HepG2 (cell line): ENCODE measurements at regions not wholly inside any gene's neighbourhood (a gene's known extent, or its start where the extent isn't known, plus 50 kb on each side); places are given as distances from the start of the nearest gene placed in this dataset.

Source experiments
- ATAC-seq: fragments of 200-7000 bp; cut with Tn5 transposase; 3 replicates; pipeline ENCODE4 v1.9.1; 2020; ENCODE audit warnings: mild to moderate bottlenecking, moderate library complexity
- BruUV-seq: library from RNA; stranded (reverse); fragments of 400-500 nt; replicated peaks from 2 replicates; lab custom pipeline; 2021; lab: Mats Ljungman, UMichigan
- CTCF ChIA-PET: fragments of 300-600 bp; formaldehyde crosslinking; extraction: SDS; loops from one replicate; lab custom pipeline; 2021; ENCODE audit warnings: low total read pairs, inconsistent platforms, low intra/inter-chr PET ratio; lab: Yijun Ruan, JAX
- POLR2A ChIA-PET: fragments of 350-600 bp; sonication (Branson Sonifier 250); formaldehyde crosslinking; loops from one replicate; lab custom pipeline; 2020; ENCODE audit warnings: antibody characterized with exemption, inconsistent platforms; lab: Yijun Ruan, JAX
- DNase-seq: peaks from one replicate; pipeline ENCODE4 v3.0.0-alpha.2; 2015; ENCODE audit warnings: low spot score
- FAIRE-seq: peaks from 3 replicates; lab custom pipeline; 2011; peaks lifted over from hg19 to GRCh38; lab: Jason Lieb, UNC
- H2AFZ ChIP-seq: one replicate; pipeline ENCODE4 v1.6.1; 2011; ENCODE audit warnings: low read length, inconsistent platforms
- H3K27ac ChIP-seq: fragments of 300-600 bp; 3 replicates; pipeline ENCODE4 v1.8.0; 2011; ENCODE audit warnings: mixed run types, mild to moderate bottlenecking, mixed read lengths, low read length, inconsistent platforms; ENCODE audit not compliant: insufficient read depth; ENCODE audit errors: extremely low read length
- H3K27me3 ChIP-seq, 2 experiments: fragments of 200-600 bp in 1 of 2; 2 replicates in 1 of 2; 3 replicates in 1 of 2; pipeline versions ENCODE4 v1.6.0 to v1.8.0; 2011; ENCODE audit warnings: low read length in 2 of 2, mild to moderate bottlenecking in 2 of 2, moderate library complexity in 2 of 2, inconsistent platforms in 1 of 2; ENCODE audit not compliant: insufficient read depth in 2 of 2, control insufficient read depth in 1 of 2
- H3K36me3 ChIP-seq, 2 experiments: fragments of 200-600 bp in 1 of 2; replicated peaks in 1 of 2; 2 replicates in 1 of 2; 3 replicates in 1 of 2; pipeline versions ENCODE4 v1.5.1 to v1.8.0; 2011; ENCODE audit warnings: low read length in 2 of 2, inconsistent platforms in 1 of 2; ENCODE audit not compliant: insufficient read depth in 2 of 2, control insufficient read depth in 1 of 2
- H3K4me1 ChIP-seq: 2 replicates; pipeline ENCODE4 v1.5.1; 2012; ENCODE audit warnings: low read length, inconsistent platforms; ENCODE audit not compliant: insufficient read depth
- H3K4me2 ChIP-seq: 2 replicates; pipeline ENCODE4 v1.6.0; 2011; ENCODE audit warnings: low read depth, low read length, inconsistent platforms
- H3K4me3 ChIP-seq, 3 experiments: fragments of 200-600 bp in 1 of 3; sonication (generic), shearing (Covaris generic) in 1 of 3; replicated peaks in 1 of 3; 2 replicates each; pipeline ENCODE4 v1.5.1; 2011 to 2016; ENCODE audit warnings: low read length in 3 of 3, inconsistent platforms in 2 of 3, low read depth in 2 of 3, mild to moderate bottlenecking in 2 of 3, control low read depth in 1 of 3, mixed read lengths in 1 of 3; ENCODE audit not compliant: insufficient read depth in 1 of 3
- H3K79me2 ChIP-seq: one replicate; pipeline ENCODE4 v1.6.1; 2011; ENCODE audit warnings: low read length, inconsistent platforms; ENCODE audit not compliant: insufficient read depth
- H3K9ac ChIP-seq: 2 replicates; pipeline ENCODE4 v1.6.0; 2011; ENCODE audit warnings: mild to moderate bottlenecking, low read depth, low read length, inconsistent platforms; ENCODE audit not compliant: insufficient read depth
- H3K9me3 ChIP-seq: 2 replicates; pipeline ENCODE4 v1.5.1; 2012; ENCODE audit warnings: mild to moderate bottlenecking, low read length
- H4K20me1 ChIP-seq: 2 replicates; pipeline ENCODE4 v1.6.0; 2011; ENCODE audit warnings: inconsistent platforms, mild to moderate bottlenecking, low read length, moderate library complexity; ENCODE audit not compliant: insufficient read depth
- ARNTL ChIP-seq: sonication (generic); formaldehyde crosslinking; IDR thresholded peaks from 2 replicates; pipeline ENCODE4 v1.4.0; 2020; ENCODE audit warnings: mild to moderate bottlenecking, missing genetic modification reagents
- CHD2 ChIP-seq: IDR thresholded peaks from 2 replicates; pipeline ENCODE4 v1.6.1; 2011; ENCODE audit warnings: low read depth, low read length, improper control_type of control experiment
- FOSL2 ChIP-seq: sonication (generic); formaldehyde crosslinking; IDR thresholded peaks from 2 replicates; pipeline ENCODE4 v1.4.0; 2020; ENCODE audit warnings: missing genetic modification reagents
- HIVEP1 ChIP-seq: sonication (generic); formaldehyde crosslinking; IDR thresholded peaks from 2 replicates; pipeline ENCODE4 v1.4.0; 2020; ENCODE audit warnings: mild to moderate bottlenecking, missing genetic modification reagents
- KMT2B ChIP-seq: IDR thresholded peaks from 2 replicates; pipeline ENCODE4 v1.6.1; 2016; ENCODE audit warnings: missing genetic modification reagents, missing compliant biosample characterization
- MED1 ChIP-seq: sonication (generic); formaldehyde crosslinking; IDR thresholded peaks from 2 replicates; pipeline ENCODE4 v1.4.0; 2020; ENCODE audit warnings: missing genetic modification reagents
- POLR2A ChIP-seq, 2 experiments: IDR thresholded peaks; 2 replicates each; pipeline ENCODE4 v1.6.1; 2011; ENCODE audit warnings: low read depth in 2 of 2, low read length in 2 of 2, mild to moderate bottlenecking in 1 of 2, moderate library complexity in 1 of 2; ENCODE audit not compliant: insufficient read depth in 1 of 2
- STAG1 ChIP-seq: sonication (generic); formaldehyde crosslinking; IDR thresholded peaks from 2 replicates; pipeline ENCODE4 v1.4.0; 2020; ENCODE audit warnings: missing genetic modification reagents
- STAT5B ChIP-seq: sonication (generic); formaldehyde crosslinking; IDR thresholded peaks from 2 replicates; pipeline ENCODE4 v1.4.0; 2020; ENCODE audit warnings: missing genetic modification reagents
- ZEB1 ChIP-seq: IDR thresholded peaks from 2 replicates; pipeline ENCODE4 v1.6.1; 2012; ENCODE audit warnings: mild to moderate bottlenecking, low read depth, inconsistent platforms; ENCODE audit not compliant: insufficient replicate concordance
- ZFAT ChIP-seq: sonication (generic); formaldehyde crosslinking; conservative IDR thresholded peaks from 2 replicates; pipeline ENCODE4 v1.8.1; 2023; ENCODE audit warnings: missing genetic modification reagents, inconsistent platforms
- ZFP36L2 ChIP-seq: sonication (generic); formaldehyde crosslinking; IDR thresholded peaks from 2 replicates; pipeline ENCODE4 v1.4.0; 2020; ENCODE audit warnings: missing genetic modification reagents
- ZFYVE20 ChIP-seq: sonication (generic); formaldehyde crosslinking; IDR thresholded peaks from 2 replicates; pipeline ENCODE4 v1.8.0; 2023; ENCODE audit warnings: low read depth, mild to moderate bottlenecking, moderate library complexity, missing genetic modification reagents, borderline replicate concordance
- ZNF549 ChIP-seq: sonication (generic); formaldehyde crosslinking; IDR thresholded peaks from 2 replicates; pipeline ENCODE4 v1.5.0; 2020; ENCODE audit warnings: missing genetic modification reagents
- ZNF570 ChIP-seq: sonication (generic); formaldehyde crosslinking; IDR thresholded peaks from 2 replicates; pipeline ENCODE4 v1.4.0; 2020; ENCODE audit warnings: mild to moderate bottlenecking, missing genetic modification reagents, borderline replicate concordance
- in situ Hi-C: cut with HindIII; loops from 2 replicates; pipeline ENCODE4 v1.10.0; 2017; ENCODE audit warnings: low pct_unique_long_range_greater_than_20kb; ENCODE audit not compliant: extremely low pct_ligation_motif_present
- intact Hi-C: fragments of 100-400 bp; cut with micrococcal nuclease; formaldehyde crosslinking; loops from one replicate; pipeline ENCODE4 v1.10.0; 2022; ENCODE audit not compliant: unreplicated experiment
- TF ChIP-seq, protein P1 (sequence below): sonication (generic); formaldehyde crosslinking; IDR thresholded peaks from 2 replicates; pipeline ENCODE4 v1.4.0; 2020; ENCODE audit warnings: missing genetic modification reagents, borderline replicate concordance
- TF ChIP-seq, protein P2 (sequence below): sonication (generic); formaldehyde crosslinking; IDR thresholded peaks from 2 replicates; pipeline ENCODE4 v1.5.1; 2020; ENCODE audit warnings: mild to moderate bottlenecking, missing genetic modification reagents, borderline replicate concordance
- TF ChIP-seq, protein P3 (sequence below): sonication (generic); formaldehyde crosslinking; conservative IDR thresholded peaks from 2 replicates; pipeline ENCODE4 v1.8.0; 2022; ENCODE audit warnings: missing genetic modification reagents

DNA sequence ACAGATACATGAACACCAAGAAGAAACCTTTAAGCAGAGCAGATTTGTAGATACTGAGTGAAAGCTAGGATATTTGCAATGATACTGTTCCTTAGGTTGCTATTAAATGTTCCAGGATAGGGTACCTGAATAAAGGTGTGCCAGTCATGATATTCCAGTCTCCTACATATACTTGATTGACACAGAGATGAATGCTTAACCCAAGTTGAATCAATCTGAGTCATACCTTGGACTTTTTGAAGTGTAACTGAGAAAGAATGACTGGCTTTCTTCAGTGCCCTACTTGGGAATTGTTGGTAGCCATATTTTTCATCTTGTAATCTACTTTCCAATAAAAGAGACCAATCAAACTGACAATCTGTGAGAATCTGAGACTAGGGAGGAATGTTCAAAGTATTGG is 805.7 kb upstream of the GHITM start:
- CTCF ChIA-PET = no interaction called here
- ATAC-seq = no peak

DNA sequence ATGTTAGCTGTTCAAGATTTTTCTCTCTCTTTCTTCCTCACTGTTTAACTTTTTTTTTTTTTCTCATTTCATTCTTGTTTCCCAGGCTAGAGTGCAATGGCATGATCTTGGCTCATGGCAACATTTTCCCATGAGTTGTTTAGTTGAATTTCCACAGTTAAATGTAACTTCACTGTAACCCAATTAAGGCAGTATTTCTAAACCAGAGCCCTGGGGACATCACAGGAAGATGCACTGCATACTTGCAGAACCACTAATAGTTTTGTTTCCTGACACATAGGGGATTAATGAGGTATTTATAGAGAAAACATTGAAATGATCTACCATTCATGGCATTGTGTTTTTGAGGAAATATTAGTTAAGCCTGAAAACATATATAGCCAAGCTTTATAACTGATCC is 795.6 kb upstream of the GHITM start:
- POLR2A ChIA-PET = no interaction called here
- intact Hi-C loops (no loop called here), in situ Hi-C loops (no loop called here)
- H3K9ac ChIP-seq = no peak overlapping the region
- CTCF ChIA-PET = no interaction called here
- peaks cover 60% of the 10 kb centered on the region for H3K9me3 ChIP-seq
- H3K4me1 ChIP-seq = no peaks in the 10 kb centered on the region
- H3K4me2 ChIP-seq = no peak overlapping the region
- H3K27ac ChIP-seq = no peak overlapping the region
- FAIRE-seq (no peak), DNase-seq (no peak), ATAC-seq (no peak)
- no peaks in the 10 kb centered on the region for H3K27me3 ChIP-seq
- no TSS peak for BruUV-seq
- no peak overlapping the region for H3K4me3 ChIP-seq
- TF ChIP-seq ZEB1 (no peak), STAT5B (no peak), FOSL2 (no peak), ZFYVE20 (CRISPR knock-in tag) (no peak), STAG1 (CRISPR knock-in tag) (no peak), ARNTL (CRISPR knock-in tag) (no peak)
- TF ChIP-seq, protein P1, sequence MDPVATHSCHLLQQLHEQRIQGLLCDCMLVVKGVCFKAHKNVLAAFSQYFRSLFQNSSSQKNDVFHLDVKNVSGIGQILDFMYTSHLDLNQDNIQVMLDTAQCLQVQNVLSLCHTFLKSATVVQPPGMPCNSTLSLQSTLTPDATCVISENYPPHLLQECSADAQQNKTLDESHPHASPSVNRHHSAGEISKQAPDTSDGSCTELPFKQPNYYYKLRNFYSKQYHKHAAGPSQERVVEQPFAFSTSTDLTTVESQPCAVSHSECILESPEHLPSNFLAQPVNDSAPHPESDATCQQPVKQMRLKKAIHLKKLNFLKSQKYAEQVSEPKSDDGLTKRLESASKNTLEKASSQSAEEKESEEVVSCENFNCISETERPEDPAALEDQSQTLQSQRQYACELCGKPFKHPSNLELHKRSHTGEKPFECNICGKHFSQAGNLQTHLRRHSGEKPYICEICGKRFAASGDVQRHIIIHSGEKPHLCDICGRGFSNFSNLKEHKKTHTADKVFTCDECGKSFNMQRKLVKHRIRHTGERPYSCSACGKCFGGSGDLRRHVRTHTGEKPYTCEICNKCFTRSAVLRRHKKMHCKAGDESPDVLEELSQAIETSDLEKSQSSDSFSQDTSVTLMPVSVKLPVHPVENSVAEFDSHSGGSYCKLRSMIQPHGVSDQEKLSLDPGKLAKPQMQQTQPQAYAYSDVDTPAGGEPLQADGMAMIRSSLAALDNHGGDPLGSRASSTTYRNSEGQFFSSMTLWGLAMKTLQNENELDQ (CRISPR knock-in tag) = no peak
- TF ChIP-seq, protein P2, sequence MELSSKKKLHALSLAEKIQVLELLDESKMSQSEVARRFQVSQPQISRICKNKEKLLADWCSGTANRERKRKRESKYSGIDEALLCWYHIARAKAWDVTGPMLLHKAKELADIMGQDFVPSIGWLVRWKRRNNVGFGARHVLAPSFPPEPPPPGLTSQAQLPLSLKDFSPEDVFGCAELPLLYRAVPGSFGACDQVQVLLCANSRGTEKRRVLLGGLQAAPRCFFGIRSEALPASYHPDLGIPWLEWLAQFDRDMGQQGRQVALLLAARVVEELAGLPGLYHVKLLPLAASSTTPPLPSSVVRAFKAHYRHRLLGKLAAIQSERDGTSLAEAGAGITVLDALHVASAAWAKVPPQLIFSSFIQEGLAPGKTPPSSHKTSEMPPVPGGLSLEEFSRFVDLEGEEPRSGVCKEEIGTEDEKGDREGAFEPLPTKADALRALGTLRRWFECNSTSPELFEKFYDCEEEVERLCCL = no peak
- no peak overlapping the region for H2AFZ ChIP-seq
- no peaks in the 10 kb centered on the region for H4K20me1 ChIP-seq
- H3K36me3 ChIP-seq = no peaks in the 10 kb centered on the region
- H3K79me2 ChIP-seq = no peaks in the 10 kb centered on the region

More for the DNA sequence above, 805.7 kb upstream of the GHITM start:
- H3K27ac ChIP-seq = no peak overlapping the region
- intact Hi-C loops = no loop called here
- no peaks in the 10 kb centered on the region for H4K20me1 ChIP-seq
- TF ChIP-seq HIVEP1 = no peak
- TF ChIP-seq, protein P3, sequence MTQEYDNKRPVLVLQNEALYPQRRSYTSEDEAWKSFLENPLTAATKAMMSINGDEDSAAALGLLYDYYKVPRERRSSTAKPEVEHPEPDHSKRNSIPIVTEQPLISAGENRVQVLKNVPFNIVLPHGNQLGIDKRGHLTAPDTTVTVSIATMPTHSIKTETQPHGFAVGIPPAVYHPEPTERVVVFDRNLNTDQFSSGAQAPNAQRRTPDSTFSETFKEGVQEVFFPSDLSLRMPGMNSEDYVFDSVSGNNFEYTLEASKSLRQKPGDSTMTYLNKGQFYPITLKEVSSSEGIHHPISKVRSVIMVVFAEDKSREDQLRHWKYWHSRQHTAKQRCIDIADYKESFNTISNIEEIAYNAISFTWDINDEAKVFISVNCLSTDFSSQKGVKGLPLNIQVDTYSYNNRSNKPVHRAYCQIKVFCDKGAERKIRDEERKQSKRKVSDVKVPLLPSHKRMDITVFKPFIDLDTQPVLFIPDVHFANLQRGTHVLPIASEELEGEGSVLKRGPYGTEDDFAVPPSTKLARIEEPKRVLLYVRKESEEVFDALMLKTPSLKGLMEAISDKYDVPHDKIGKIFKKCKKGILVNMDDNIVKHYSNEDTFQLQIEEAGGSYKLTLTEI (CRISPR knock-in tag) = no peak
- TF ChIP-seq KMT2B = no peak
- TF ChIP-seq CHD2 = no peak
- TF ChIP-seq ZNF549 = no peak
- no peak for TF ChIP-seq ZNF570 (CRISPR knock-in tag)
- no peak for TF ChIP-seq ZFP36L2 (CRISPR knock-in tag)
- TF ChIP-seq POLR2A (IDR thresholded peaks at IDR 0.05; ENCODE audit: insufficient read depth in 1 of 2, low read depth in 2 of 2, low read length in 2 of 2) = no peak
- no peak for TF ChIP-seq ZFAT (CRISPR knock-in tag)
- no peak for TF ChIP-seq MED1 (CRISPR knock-in tag)
- TF ChIP-seq, all 625 proteins: peak for 0
- Histone ChIP-seq H3K36me3 (no peaks in the 10 kb centered on the region), H2AFZ (no peak overlapping the region), H3K9ac (no peak overlapping the region), H3K4me1 (no peaks in the 10 kb centered on the region), H3K27me3 (no peaks in the 10 kb centered on the region), H3K4me3 (no peak overlapping the region), H3K79me2 (no peaks in the 10 kb centered on the region), H3K9me3 (peaks cover 69% of the 10 kb centered on the region), H3K4me2 (no peak overlapping the region)
- POLR2A ChIA-PET = no interaction called here
- no peak for FAIRE-seq
- DNase-seq = no peak
- BruUV-seq = no TSS peak
- in situ Hi-C loops = no loop called here
